ENCODE measurements at regions not wholly inside any gene's neighbourhood (a gene's known extent, or its start where the extent isn't known, plus 50 kb on each side); places are given as distances from the start of the nearest gene placed in this dataset.

DNA sequence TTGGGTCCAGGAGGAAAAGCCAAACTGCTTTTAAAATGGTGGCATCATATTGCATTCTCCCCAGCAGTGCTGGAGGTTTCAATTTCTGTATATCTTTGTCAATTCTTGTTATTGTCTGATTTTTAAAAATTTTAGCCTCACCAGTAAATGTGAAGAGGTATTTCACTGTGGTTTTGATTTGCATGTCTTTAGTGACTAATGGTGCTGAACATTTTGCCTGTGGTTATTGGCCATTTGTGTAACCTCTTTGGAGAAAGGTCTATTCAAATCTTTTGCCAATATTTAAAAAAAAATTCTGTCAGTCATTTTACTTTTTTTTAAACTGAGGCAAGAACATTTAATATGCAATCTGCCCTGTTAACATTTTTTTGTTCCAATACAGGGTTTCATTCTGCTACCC, 322.1 kb downstream of the TLL1 start:
- TF ChIP-seq CEBPB (IDR thresholded peaks at IDR 0.05; ENCODE audit: low read depth), result no peak
- no peak for TF ChIP-seq CTCF (IDR thresholded peaks at IDR 0.05 in 2 of 3, conservative IDR thresholded peaks at IDR 0.05 in 1 of 3; ENCODE audit: borderline replicate concordance in 1 of 3, insufficient read depth in 1 of 3, low read depth in 2 of 3, low read length in 2 of 3)
- no peak for TF ChIP-seq POLR2A (IDR thresholded peaks at IDR 0.05; ENCODE audit: borderline replicate concordance, extremely low read depth, insufficient read depth, insufficient read length)
- no peak for TF ChIP-seq SIN3A (IDR thresholded peaks at IDR 0.05; ENCODE audit: low read depth)
- TF ChIP-seq, protein P1, sequence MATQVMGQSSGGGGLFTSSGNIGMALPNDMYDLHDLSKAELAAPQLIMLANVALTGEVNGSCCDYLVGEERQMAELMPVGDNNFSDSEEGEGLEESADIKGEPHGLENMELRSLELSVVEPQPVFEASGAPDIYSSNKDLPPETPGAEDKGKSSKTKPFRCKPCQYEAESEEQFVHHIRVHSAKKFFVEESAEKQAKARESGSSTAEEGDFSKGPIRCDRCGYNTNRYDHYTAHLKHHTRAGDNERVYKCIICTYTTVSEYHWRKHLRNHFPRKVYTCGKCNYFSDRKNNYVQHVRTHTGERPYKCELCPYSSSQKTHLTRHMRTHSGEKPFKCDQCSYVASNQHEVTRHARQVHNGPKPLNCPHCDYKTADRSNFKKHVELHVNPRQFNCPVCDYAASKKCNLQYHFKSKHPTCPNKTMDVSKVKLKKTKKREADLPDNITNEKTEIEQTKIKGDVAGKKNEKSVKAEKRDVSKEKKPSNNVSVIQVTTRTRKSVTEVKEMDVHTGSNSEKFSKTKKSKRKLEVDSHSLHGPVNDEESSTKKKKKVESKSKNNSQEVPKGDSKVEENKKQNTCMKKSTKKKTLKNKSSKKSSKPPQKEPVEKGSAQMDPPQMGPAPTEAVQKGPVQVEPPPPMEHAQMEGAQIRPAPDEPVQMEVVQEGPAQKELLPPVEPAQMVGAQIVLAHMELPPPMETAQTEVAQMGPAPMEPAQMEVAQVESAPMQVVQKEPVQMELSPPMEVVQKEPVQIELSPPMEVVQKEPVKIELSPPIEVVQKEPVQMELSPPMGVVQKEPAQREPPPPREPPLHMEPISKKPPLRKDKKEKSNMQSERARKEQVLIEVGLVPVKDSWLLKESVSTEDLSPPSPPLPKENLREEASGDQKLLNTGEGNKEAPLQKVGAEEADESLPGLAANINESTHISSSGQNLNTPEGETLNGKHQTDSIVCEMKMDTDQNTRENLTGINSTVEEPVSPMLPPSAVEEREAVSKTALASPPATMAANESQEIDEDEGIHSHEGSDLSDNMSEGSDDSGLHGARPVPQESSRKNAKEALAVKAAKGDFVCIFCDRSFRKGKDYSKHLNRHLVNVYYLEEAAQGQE (IDR thresholded peaks at IDR 0.05; ENCODE audit: low read depth), result no peak
- TF ChIP-seq EZH2 (IDR thresholded peaks at IDR 0.05), result no peak
- TF ChIP-seq POLR2AphosphoS5 (IDR thresholded peaks at IDR 0.05; ENCODE audit: low read depth, low read length), result no peak
- TF ChIP-seq EGR1 (IDR thresholded peaks at IDR 0.05; ENCODE audit: low read depth), result no peak
- TF ChIP-seq JUND (IDR thresholded peaks at IDR 0.05), result no peak
- TF ChIP-seq MAX (IDR thresholded peaks at IDR 0.05), result no peak
- TF ChIP-seq TCF7L2 (IDR thresholded peaks at IDR 0.05; ENCODE audit: borderline replicate concordance, extremely low read depth, insufficient read depth, insufficient read length), result no peak
- no peak for TF ChIP-seq EZH2phosphoT487 (IDR thresholded peaks at IDR 0.05; ENCODE audit: borderline replicate concordance)

Data from HCT116 (cell line).